GM13977 (cell line): ENCODE measurements at regions not wholly inside any gene's neighbourhood (a gene's known extent, or its start where the extent isn't known, plus 50 kb on each side); places are given as distances from the start of the nearest gene placed in this dataset.

Source experiments
- DNase-seq: peaks from one replicate; pipeline ENCODE4 v3.0.0; 2012; ENCODE audit warnings: low spot score
- in situ Hi-C: fragments of 300-500 bp; cut with MboI; formaldehyde crosslinking; loops from one replicate; pipeline ENCODE4 v1.12.0; 2022; ENCODE audit warnings: low sequenced_read_pairs, low pct_unique_long_range_greater_than_20kb, mixed read lengths, inconsistent platforms; ENCODE audit not compliant: unreplicated experiment
- TF ChIP-seq, protein P1 (sequence below): IDR thresholded peaks from 2 replicates; pipeline ENCODE4 v1.5.1; 2012; ENCODE audit warnings: mild to moderate bottlenecking, control low read depth; ENCODE audit not compliant: insufficient read depth; ENCODE audit errors: extremely low read depth, missing control alignments

- no peak for DNase-seq
- in situ Hi-C loops: no loop called here
- TF ChIP-seq, protein P1, sequence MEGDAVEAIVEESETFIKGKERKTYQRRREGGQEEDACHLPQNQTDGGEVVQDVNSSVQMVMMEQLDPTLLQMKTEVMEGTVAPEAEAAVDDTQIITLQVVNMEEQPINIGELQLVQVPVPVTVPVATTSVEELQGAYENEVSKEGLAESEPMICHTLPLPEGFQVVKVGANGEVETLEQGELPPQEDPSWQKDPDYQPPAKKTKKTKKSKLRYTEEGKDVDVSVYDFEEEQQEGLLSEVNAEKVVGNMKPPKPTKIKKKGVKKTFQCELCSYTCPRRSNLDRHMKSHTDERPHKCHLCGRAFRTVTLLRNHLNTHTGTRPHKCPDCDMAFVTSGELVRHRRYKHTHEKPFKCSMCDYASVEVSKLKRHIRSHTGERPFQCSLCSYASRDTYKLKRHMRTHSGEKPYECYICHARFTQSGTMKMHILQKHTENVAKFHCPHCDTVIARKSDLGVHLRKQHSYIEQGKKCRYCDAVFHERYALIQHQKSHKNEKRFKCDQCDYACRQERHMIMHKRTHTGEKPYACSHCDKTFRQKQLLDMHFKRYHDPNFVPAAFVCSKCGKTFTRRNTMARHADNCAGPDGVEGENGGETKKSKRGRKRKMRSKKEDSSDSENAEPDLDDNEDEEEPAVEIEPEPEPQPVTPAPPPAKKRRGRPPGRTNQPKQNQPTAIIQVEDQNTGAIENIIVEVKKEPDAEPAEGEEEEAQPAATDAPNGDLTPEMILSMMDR: no peak
These were observed 125.3 kb upstream of the DNAH14 start for GRCh38 chr1:224804220-224804619.

DNA sequence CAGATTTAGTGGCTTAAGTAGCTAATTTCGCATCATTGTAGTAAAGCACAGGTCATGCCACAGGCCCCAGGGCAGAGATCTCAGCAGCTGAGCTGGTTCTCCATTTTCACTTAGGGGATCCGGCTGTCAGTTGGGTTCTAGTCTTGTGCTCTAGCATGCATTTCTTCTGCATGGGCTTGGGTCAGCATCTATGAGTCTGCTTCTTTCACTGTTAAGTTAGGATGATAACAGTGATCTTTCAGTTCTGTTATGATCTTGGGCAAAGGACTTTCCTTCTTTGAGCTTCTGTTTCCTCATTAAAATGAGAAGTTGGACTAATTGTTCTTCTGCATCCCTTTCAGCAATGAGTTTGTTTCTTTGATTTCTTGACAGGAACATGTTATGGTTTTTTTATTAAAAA is 123.6 kb upstream of the DNAH14 start:
- in situ Hi-C loops: no loop called here
- no peak for DNase-seq
- TF ChIP-seq, protein P1: no peak

GRCh38 chr1:224809137-224809536 is 120.3 kb upstream of the DNAH14 start:
- TF ChIP-seq, protein P1: no peak
- in situ Hi-C loops: no loop called here
- no peak for DNase-seq

GRCh38 chr1:224809613-224810012 is 119.9 kb upstream of the DNAH14 start:
- TF ChIP-seq, protein P1: no peak
- in situ Hi-C loops: no loop called here

GRCh38 chr1:224811564-224811963 is 117.9 kb upstream of the DNAH14 start:
- TF ChIP-seq, protein P1: no peak
- no peak for DNase-seq
- in situ Hi-C loops: no loop called here

More at GRCh38 chr1:224809613-224810012, 119.9 kb upstream of the DNAH14 start:
- no peak for DNase-seq

DNA sequence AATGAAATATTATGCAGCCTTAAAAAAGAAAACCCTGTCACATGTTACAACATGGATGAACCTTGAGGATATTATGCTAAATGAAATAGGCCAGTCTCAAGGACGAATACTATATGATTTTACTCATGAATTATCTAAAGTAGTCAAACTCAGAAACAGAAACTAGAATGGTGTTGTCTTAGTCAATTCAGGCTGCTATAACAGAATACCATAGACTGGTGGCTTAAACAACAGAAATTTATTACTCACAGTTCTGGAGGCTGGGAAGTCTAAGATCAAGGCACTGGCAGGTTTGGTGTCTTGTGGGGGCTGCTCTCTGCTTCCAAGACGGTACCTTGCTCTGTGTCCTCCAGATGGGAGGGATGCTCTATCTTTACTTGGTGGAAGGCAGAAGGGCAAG is 113.8 kb upstream of the DNAH14 start:
- TF ChIP-seq, protein P1: no peak
- no peak for DNase-seq
- in situ Hi-C loops: no loop called here

DNA sequence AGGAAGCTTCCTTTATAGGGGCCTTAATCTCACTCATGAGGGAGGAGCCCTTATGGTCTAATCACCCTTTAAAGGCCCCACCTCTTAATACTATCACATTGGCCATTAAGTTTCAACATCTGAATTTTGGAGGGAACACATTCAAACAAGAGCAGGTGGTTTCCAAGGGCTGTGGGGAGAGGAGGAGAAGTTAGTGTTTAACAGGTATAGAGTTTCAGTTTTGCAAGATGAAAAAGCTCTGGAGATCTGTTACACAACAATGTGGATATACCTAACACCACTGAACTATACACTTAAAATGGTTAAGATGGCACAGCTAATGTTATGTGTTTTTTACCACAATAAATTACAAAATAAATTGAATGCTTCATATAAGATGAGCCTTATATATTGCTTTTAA is 113.4 kb upstream of the DNAH14 start:
- TF ChIP-seq, protein P1: no peak
- in situ Hi-C loops: no loop called here
- no peak for DNase-seq
